ENCODE measurements at regions not wholly inside any gene's neighbourhood (a gene's known extent, or its start where the extent isn't known, plus 50 kb on each side); places are given as distances from the start of the nearest gene placed in this dataset.

DNA sequence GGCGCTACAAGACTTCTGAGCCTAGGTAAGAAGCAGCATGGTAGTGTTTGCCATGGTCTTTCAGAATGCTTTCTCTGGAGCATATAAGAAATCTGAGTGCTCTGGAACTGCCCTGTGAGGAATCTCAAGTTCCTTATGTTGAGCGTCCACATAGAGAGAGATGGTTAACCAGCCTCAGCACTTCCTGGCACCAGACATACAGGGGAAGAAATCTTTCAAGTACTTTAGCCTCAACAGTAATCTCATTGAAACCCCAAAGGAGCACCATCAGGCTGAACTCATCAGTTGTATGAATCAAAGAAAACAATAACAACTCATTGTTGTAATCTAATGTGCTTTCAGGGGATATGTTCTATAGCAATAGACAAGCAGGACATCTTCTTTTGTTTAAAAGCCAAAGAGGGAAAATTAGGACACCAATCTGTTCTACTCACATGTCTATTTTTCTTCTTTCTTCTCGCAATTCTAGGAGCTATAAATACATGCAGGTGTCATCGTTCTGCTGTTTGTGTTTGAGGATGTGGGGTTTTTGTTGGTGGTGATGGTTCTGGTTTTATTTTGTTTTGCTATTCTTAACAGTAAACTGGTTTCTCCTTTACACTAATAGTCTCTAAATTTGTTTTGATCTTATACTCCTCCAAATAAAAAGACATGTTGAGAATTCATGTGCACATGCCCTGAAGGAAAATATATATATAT is 1145.0 kb upstream of the LRRN3 start:
- no peak overlapping the region for H3K27ac ChIP-seq (ENCODE audit: low read depth, low read length)
- no peak overlapping the region for H3K9ac ChIP-seq (ENCODE audit: low read depth in 1 of 2, low read length in 2 of 2)
- H3K9me3 ChIP-seq (ENCODE audit: control insufficient read depth in 1 of 2, low read length in 2 of 2): peaks cover 0 to 1% of the 10 kb centered on the region in 2 donors
- H3K27me3 ChIP-seq (ENCODE audit: control insufficient read depth in 1 of 2, insufficient read depth in 2 of 2, low read length in 2 of 2): no peaks in the 10 kb centered on the region
- no peak overlapping the region for H3K4me3 ChIP-seq (ENCODE audit: low read depth in 1 of 2, low read length in 2 of 2)
- no peaks in the 10 kb centered on the region for H3K36me3 ChIP-seq (ENCODE audit: control insufficient read depth in 1 of 2, insufficient read depth in 2 of 2, low read length in 2 of 2)
- H3K4me1 ChIP-seq (ENCODE audit: control insufficient read depth in 1 of 2, insufficient read depth in 2 of 2, low read length in 2 of 2): no peaks in the 10 kb centered on the region

DNA sequence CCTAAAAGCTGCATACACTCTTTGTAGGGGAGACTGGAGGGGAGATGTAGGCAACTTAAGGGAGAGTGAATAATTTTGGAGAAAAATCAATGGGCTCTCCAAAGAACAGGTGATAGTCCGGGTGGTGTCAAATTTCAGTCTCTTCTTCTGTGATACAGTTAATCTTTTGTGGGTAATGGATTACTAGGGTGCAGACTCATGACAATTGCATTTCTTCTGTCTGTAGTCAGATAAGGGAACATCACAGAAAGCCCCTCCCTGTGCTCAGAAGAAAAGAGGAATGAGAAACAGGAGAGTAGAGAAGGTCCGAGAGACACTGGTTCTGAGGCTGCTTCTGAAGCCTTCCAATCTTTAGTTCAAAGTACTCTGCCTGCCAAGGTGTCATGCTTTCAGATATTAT is 1140.7 kb upstream of the LRRN3 start:
- Histone ChIP-seq H3K36me3 (ENCODE audit: control insufficient read depth in 1 of 2, insufficient read depth in 2 of 2, low read length in 2 of 2) (no peaks in the 10 kb centered on the region), H3K9ac (ENCODE audit: low read depth in 1 of 2, low read length in 2 of 2) (no peak overlapping the region), H3K4me1 (ENCODE audit: control insufficient read depth in 1 of 2, insufficient read depth in 2 of 2, low read length in 2 of 2) (no peaks in the 10 kb centered on the region), H3K9me3 (ENCODE audit: control insufficient read depth in 1 of 2, low read length in 2 of 2) (no peaks in the 10 kb centered on the region), H3K27ac (ENCODE audit: low read depth, low read length) (no peak overlapping the region), H3K27me3 (ENCODE audit: control insufficient read depth in 1 of 2, insufficient read depth in 2 of 2, low read length in 2 of 2) (no peaks in the 10 kb centered on the region), H3K4me3 (ENCODE audit: low read depth in 1 of 2, low read length in 2 of 2) (no peak overlapping the region)

DNA sequence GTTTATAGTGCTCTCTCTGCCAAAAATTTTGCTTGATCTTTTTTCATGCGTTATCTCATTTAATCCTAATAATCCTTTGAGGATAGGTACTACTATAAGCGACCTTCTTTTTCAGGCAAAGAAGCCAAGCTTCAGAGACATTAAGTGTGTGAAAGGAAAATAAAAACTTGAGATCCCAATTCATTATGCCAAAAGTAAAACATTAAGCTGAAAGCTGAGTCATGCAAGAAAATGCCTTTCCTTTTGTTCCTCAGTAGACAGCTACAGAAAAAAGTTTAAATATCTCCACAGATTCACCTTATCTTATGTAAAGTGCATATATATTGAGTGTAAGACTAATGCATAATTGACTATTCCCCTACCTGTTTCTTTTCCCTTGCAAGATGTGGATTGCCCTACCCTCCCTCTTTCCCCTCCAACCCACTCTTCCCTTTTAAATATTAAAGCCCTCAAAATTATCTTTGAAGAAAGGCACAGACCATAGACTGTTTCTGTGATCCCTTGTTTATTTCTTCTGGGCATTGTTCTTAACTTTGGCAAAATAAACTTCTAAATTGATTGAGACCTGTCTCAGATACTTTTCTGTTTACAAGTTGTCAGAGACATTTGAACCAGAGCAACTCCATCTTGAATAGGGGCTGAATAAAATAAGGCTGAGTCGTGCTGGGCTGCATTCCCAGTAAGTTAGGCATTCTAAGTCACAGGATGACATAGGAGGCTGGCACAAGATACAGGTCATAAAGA is 1139.9 kb upstream of the LRRN3 start:
- Histone ChIP-seq H3K27ac (ENCODE audit: low read depth, low read length) (no peak overlapping the region), H3K4me1 (ENCODE audit: control insufficient read depth in 1 of 2, insufficient read depth in 2 of 2, low read length in 2 of 2) (no peaks in the 10 kb centered on the region)

DNA sequence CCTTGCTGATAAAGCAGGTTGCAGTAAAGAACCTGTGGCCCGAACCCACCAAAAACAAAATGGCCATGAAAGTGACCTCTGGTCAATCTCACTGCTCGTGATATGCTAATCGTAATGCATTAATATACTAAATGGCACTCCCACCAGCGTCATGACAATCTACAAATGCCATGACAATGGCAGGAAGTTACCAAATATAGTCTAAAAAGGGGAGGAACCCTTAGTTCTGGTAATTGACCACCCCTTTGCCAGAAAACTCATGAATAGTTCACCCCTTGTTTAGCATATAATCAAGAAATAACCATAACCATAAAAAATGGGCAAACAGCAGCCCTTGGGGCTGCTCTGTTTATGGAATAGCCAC is 1139.4 kb upstream of the LRRN3 start:
- no peak overlapping the region for H3K27ac ChIP-seq (ENCODE audit: low read depth, low read length)
- H3K4me1 ChIP-seq (ENCODE audit: control insufficient read depth in 1 of 2, insufficient read depth in 2 of 2, low read length in 2 of 2): no peaks in the 10 kb centered on the region
- no peaks in the 10 kb centered on the region for H3K36me3 ChIP-seq (ENCODE audit: control insufficient read depth in 1 of 2, insufficient read depth in 2 of 2, low read length in 2 of 2)
- H3K9me3 ChIP-seq (ENCODE audit: control insufficient read depth in 1 of 2, low read length in 2 of 2): no peaks in the 10 kb centered on the region
- no peak overlapping the region for H3K4me3 ChIP-seq (ENCODE audit: low read depth in 1 of 2, low read length in 2 of 2)
- no peak overlapping the region for H3K9ac ChIP-seq (ENCODE audit: low read depth in 1 of 2, low read length in 2 of 2)
- H3K27me3 ChIP-seq (ENCODE audit: control insufficient read depth in 1 of 2, insufficient read depth in 2 of 2, low read length in 2 of 2): no peaks in the 10 kb centered on the region

More for the DNA sequence above, 1139.9 kb upstream of the LRRN3 start:
- Histone ChIP-seq H3K27me3 (ENCODE audit: control insufficient read depth in 1 of 2, insufficient read depth in 2 of 2, low read length in 2 of 2) (no peaks in the 10 kb centered on the region), H3K36me3 (ENCODE audit: control insufficient read depth in 1 of 2, insufficient read depth in 2 of 2, low read length in 2 of 2) (no peaks in the 10 kb centered on the region), H3K4me3 (ENCODE audit: low read depth in 1 of 2, low read length in 2 of 2) (no peak overlapping the region), H3K9ac (ENCODE audit: low read depth in 1 of 2, low read length in 2 of 2) (no peak overlapping the region), H3K9me3 (ENCODE audit: control insufficient read depth in 1 of 2, low read length in 2 of 2) (no peaks in the 10 kb centered on the region)

DNA sequence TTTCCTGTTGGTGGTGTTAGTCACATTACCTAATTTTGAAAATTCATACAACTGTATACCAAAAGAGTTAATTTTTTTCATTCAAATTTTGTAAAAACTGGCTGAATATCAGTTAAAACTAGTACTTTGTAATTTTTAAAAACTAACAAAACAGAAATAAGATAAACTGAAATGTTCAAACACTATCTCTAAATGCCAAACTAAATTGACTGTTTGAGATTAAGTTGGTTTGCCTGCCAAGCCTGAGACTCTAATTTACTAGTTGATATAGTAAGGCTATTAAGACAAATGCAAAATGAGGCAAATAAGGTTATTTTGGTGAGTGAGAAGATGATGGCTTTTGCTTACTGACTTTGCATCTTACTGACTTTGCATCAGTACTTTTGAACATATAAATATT is 1134.9 kb upstream of the LRRN3 start:
- H3K9ac ChIP-seq (ENCODE audit: low read depth in 1 of 2, low read length in 2 of 2): no peak overlapping the region

DNA sequence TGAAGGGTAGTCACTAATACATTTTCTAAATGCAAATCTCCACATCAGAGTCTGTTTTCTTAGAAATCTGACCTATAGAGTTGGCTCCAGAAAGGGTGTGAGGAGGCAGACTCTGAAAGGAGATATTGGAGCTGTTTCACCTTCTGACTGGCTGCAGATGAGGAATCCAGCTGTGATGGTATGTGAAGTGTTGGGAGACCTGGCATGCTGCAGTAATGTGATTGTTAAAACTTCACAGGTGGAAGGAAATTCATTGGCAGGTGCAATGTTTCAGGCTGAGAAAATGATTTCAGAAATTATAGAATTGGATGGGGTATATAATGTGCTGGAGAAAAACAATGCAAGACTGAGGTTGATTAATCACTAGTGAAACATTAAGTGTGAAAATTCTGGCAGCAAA is 1134.0 kb upstream of the LRRN3 start:
- no peaks in the 10 kb centered on the region for H3K36me3 ChIP-seq (ENCODE audit: control insufficient read depth in 1 of 2, insufficient read depth in 2 of 2, low read length in 2 of 2)
- H3K27me3 ChIP-seq (ENCODE audit: control insufficient read depth in 1 of 2, insufficient read depth in 2 of 2, low read length in 2 of 2): no peaks in the 10 kb centered on the region
- H3K27ac ChIP-seq (ENCODE audit: low read depth, low read length): no peak overlapping the region
- H3K4me3 ChIP-seq (ENCODE audit: low read depth in 1 of 2, low read length in 2 of 2): no peak overlapping the region
- no peaks in the 10 kb centered on the region for H3K4me1 ChIP-seq (ENCODE audit: control insufficient read depth in 1 of 2, insufficient read depth in 2 of 2, low read length in 2 of 2)
- H3K9ac ChIP-seq (ENCODE audit: low read depth in 1 of 2, low read length in 2 of 2): no peak overlapping the region
- H3K9me3 ChIP-seq (ENCODE audit: control insufficient read depth in 1 of 2, low read length in 2 of 2): no peaks in the 10 kb centered on the region

More for the DNA sequence above, 1134.9 kb upstream of the LRRN3 start:
- H3K4me1 ChIP-seq (ENCODE audit: control insufficient read depth in 1 of 2, insufficient read depth in 2 of 2, low read length in 2 of 2): no peaks in the 10 kb centered on the region
- no peaks in the 10 kb centered on the region for H3K27me3 ChIP-seq (ENCODE audit: control insufficient read depth in 1 of 2, insufficient read depth in 2 of 2, low read length in 2 of 2)
- H3K4me3 ChIP-seq (ENCODE audit: low read depth in 1 of 2, low read length in 2 of 2): no peak overlapping the region
- H3K27ac ChIP-seq (ENCODE audit: low read depth, low read length): no peak overlapping the region
- no peaks in the 10 kb centered on the region for H3K9me3 ChIP-seq (ENCODE audit: control insufficient read depth in 1 of 2, low read length in 2 of 2)
- H3K36me3 ChIP-seq (ENCODE audit: control insufficient read depth in 1 of 2, insufficient read depth in 2 of 2, low read length in 2 of 2): no peaks in the 10 kb centered on the region

DNA sequence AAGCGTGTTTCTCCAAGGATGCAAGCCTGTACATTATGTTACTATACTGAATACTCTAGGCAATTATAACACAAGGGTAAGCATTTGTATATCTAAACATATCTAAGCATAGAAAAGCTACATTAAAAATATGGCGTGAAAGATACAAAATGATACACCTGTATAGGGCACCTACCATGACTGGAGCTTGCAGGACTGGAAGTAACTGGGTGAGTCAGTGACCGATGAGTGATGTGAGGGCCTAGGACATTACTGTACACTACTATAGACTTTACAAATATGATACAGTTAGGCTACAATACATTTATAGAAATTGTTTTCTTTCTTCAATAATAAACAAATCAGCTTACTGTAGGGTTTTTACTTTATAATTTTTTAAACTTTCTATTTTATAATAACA is 1127.2 kb upstream of the LRRN3 start:
- no peaks in the 10 kb centered on the region for H3K36me3 ChIP-seq (ENCODE audit: control insufficient read depth in 1 of 2, insufficient read depth in 2 of 2, low read length in 2 of 2)
- no peaks in the 10 kb centered on the region for H3K9me3 ChIP-seq (ENCODE audit: control insufficient read depth in 1 of 2, low read length in 2 of 2)
- H3K4me1 ChIP-seq (ENCODE audit: control insufficient read depth in 1 of 2, insufficient read depth in 2 of 2, low read length in 2 of 2): no peaks in the 10 kb centered on the region
- no peak overlapping the region for H3K4me3 ChIP-seq (ENCODE audit: low read depth in 1 of 2, low read length in 2 of 2)
- H3K9ac ChIP-seq (ENCODE audit: low read depth in 1 of 2, low read length in 2 of 2): no peak overlapping the region
- no peak overlapping the region for H3K27ac ChIP-seq (ENCODE audit: low read depth, low read length)
- no peaks in the 10 kb centered on the region for H3K27me3 ChIP-seq (ENCODE audit: control insufficient read depth in 1 of 2, insufficient read depth in 2 of 2, low read length in 2 of 2)

DNA sequence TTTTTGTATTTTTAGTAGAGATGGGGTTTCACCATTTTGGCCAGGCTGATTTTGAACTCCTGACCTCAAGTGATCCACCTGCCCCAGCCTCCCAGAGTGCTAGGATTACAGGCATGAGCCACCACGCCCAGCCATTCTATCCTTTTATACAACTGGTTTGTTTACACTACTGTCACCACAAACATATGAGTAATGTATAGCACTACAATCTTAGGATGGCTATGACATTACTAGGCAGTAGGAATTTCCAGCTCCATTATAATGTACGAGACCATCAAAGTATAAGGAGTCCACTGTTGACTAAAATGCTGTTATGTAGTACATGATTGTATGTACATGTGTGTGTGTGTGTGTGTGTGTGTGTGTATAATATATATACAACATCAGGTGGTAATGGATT is 1126.1 kb upstream of the LRRN3 start:
- no peaks in the 10 kb centered on the region for H3K27me3 ChIP-seq (ENCODE audit: control insufficient read depth in 1 of 2, insufficient read depth in 2 of 2, low read length in 2 of 2)
- H3K4me3 ChIP-seq (ENCODE audit: low read depth in 1 of 2, low read length in 2 of 2): no peak overlapping the region
- H3K4me1 ChIP-seq (ENCODE audit: control insufficient read depth in 1 of 2, insufficient read depth in 2 of 2, low read length in 2 of 2): no peaks in the 10 kb centered on the region
- H3K9me3 ChIP-seq (ENCODE audit: control insufficient read depth in 1 of 2, low read length in 2 of 2): no peaks in the 10 kb centered on the region
- H3K36me3 ChIP-seq (ENCODE audit: control insufficient read depth in 1 of 2, insufficient read depth in 2 of 2, low read length in 2 of 2): no peaks in the 10 kb centered on the region
- no peak overlapping the region for H3K27ac ChIP-seq (ENCODE audit: low read depth, low read length)
- H3K9ac ChIP-seq (ENCODE audit: low read depth in 1 of 2, low read length in 2 of 2): no peak overlapping the region

DNA sequence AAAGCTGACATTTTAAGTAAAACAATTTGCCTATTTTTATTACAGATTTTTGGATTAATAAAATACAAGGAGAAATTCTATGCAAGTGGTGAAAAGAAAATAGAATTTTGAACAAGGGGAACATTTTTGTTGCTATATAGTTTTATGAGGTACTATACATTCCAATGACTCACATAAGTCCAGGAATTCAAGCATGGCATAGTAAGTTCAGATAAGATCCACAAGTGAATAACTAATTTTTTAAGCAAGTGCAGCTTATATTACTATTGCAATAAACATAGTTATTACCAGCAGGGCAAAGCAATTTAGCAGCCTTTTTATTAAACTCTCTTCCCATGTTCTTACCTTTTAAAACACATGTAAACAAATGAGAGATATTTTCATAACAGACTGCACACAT is 1123.5 kb upstream of the LRRN3 start:
- no peaks in the 10 kb centered on the region for H3K9me3 ChIP-seq (ENCODE audit: control insufficient read depth in 1 of 2, low read length in 2 of 2)
- no peak overlapping the region for H3K4me3 ChIP-seq (ENCODE audit: low read depth in 1 of 2, low read length in 2 of 2)
- no peak overlapping the region for H3K27ac ChIP-seq (ENCODE audit: low read depth, low read length)
- no peaks in the 10 kb centered on the region for H3K36me3 ChIP-seq (ENCODE audit: control insufficient read depth in 1 of 2, insufficient read depth in 2 of 2, low read length in 2 of 2)
- no peaks in the 10 kb centered on the region for H3K4me1 ChIP-seq (ENCODE audit: control insufficient read depth in 1 of 2, insufficient read depth in 2 of 2, low read length in 2 of 2)
- no peak overlapping the region for H3K9ac ChIP-seq (ENCODE audit: low read depth in 1 of 2, low read length in 2 of 2)
- H3K27me3 ChIP-seq (ENCODE audit: control insufficient read depth in 1 of 2, insufficient read depth in 2 of 2, low read length in 2 of 2): no peaks in the 10 kb centered on the region

DNA sequence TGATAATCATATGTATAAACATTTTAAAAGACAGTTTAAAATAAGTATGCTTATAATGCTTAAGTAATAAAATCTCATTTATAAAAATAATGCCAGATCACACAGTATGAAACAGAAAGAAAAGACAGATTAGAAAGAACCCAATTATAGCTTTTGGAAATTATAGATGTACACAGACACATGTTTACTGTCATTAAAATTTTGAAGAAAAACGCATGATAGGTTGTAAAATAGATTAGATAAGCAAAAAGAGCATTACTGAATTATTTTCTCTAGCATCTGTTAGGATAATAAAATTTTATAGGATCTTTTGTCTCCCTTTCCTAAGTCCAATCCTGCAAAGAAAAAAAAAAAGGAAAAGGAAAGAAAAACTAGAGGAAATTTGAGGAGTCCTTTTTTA is 1107.3 kb upstream of the LRRN3 start:
- Histone ChIP-seq H3K27me3 (ENCODE audit: control insufficient read depth in 1 of 2, insufficient read depth in 2 of 2, low read length in 2 of 2) (no peaks in the 10 kb centered on the region), H3K4me1 (ENCODE audit: control insufficient read depth in 1 of 2, insufficient read depth in 2 of 2, low read length in 2 of 2) (no peaks in the 10 kb centered on the region), H3K4me3 (ENCODE audit: low read depth in 1 of 2, low read length in 2 of 2) (no peak overlapping the region), H3K36me3 (ENCODE audit: control insufficient read depth in 1 of 2, insufficient read depth in 2 of 2, low read length in 2 of 2) (no peaks in the 10 kb centered on the region), H3K27ac (ENCODE audit: low read depth, low read length) (no peak overlapping the region), H3K9ac (ENCODE audit: low read depth in 1 of 2, low read length in 2 of 2) (no peak overlapping the region), H3K9me3 (ENCODE audit: control insufficient read depth in 1 of 2, low read length in 2 of 2) (no peaks in the 10 kb centered on the region)

Measured in duodenal mucosa (tissue), 2 donors.